Natural killer cell (primary cell): ENCODE measurements at regions not wholly inside any gene's neighbourhood (a gene's known extent, or its start where the extent isn't known, plus 50 kb on each side); places are given as distances from the start of the nearest gene placed in this dataset.
"Not testable (repeated sequence)": the region's sequence is repeated elsewhere in the genome, so short reads cannot be mapped to it uniquely, and the experiment has no call there.

Experiments
- ATAC-seq, 3 donors: fragments of 150-1000 bp in 2 of 3; fragments of 200-7000 bp in 1 of 3; cut with Tn5 transposase; 1 replicate in 1 of 3; 2 replicates in 2 of 3; pipeline ENCODE4 v1.10.0; 2021; ENCODE audit warnings: mild to moderate bottlenecking in 2 of 3, moderate library complexity in 2 of 3
- DNase-seq, 2 donors: peaks; one replicate each; pipeline versions ENCODE4 v3.0.0 to v3.0.0-alpha.2; 2013 to 2021; ENCODE audit warnings: mixed read lengths in 1 of 2
- H3K27ac ChIP-seq: one replicate; pipeline ENCODE4 v1.5.1; 2013; ENCODE audit warnings: mild to moderate bottlenecking, low read length
- H3K27me3 ChIP-seq: one replicate; pipeline ENCODE4 v1.6.1; 2013; ENCODE audit warnings: low read length; ENCODE audit not compliant: control insufficient read depth, insufficient read depth
- H3K36me3 ChIP-seq: one replicate; pipeline ENCODE4 v1.6.1; 2013; ENCODE audit warnings: low read length; ENCODE audit not compliant: control insufficient read depth, insufficient read depth
- H3K4me1 ChIP-seq: one replicate; pipeline ENCODE4 v1.6.1; 2013; ENCODE audit warnings: low read length; ENCODE audit not compliant: control insufficient read depth, insufficient read depth
- H3K4me3 ChIP-seq: one replicate; pipeline ENCODE4 v1.5.1; 2013; ENCODE audit warnings: low read length
- H3K9me3 ChIP-seq: one replicate; pipeline ENCODE4 v1.6.1; 2013; ENCODE audit warnings: low read length; ENCODE audit not compliant: control insufficient read depth, insufficient read depth
- H3K27ac Mint-ChIP-seq, 2 donors: one replicate each; pipeline ENCODE4 v1.8.0; 2022; ENCODE audit warnings: mild to moderate bottlenecking in 2 of 2, mixed read lengths in 2 of 2, moderate library complexity in 1 of 2
- H3K27me3 Mint-ChIP-seq, 2 donors: one replicate each; pipeline ENCODE4 v1.8.0; 2022; ENCODE audit warnings: low read depth in 2 of 2, mixed read lengths in 2 of 2
- H3K36me3 Mint-ChIP-seq: one replicate; pipeline ENCODE4 v1.8.0; 2022; ENCODE audit warnings: mixed read lengths
- H3K4me1 Mint-ChIP-seq, 2 donors: one replicate each; pipeline ENCODE4 v1.8.0; 2022; ENCODE audit warnings: mixed read lengths in 2 of 2
- H3K4me3 Mint-ChIP-seq: one replicate; pipeline ENCODE4 v1.8.0; 2022; ENCODE audit warnings: mild to moderate bottlenecking, moderate library complexity, mixed read lengths
- H3K9me3 Mint-ChIP-seq, 2 donors: one replicate each; pipeline ENCODE4 v1.8.0; 2022; ENCODE audit warnings: mixed read lengths in 2 of 2
- CTCF ChIP-seq: fragments of 200-600 bp; IDR thresholded peaks from one replicate; pipeline ENCODE4 v1.8.0; 2022; ENCODE audit warnings: antibody characterized with exemption
- WGBS: methylation state at CpG from one replicate; pipeline ENCODE4 v1.1.7; 2013; ENCODE audit warnings: missing lambda C conversion rate; ENCODE audit not compliant: insufficient coverage; 5-methylcytosine and 5-hydroxymethylcytosine counted together
- intact Hi-C: fragments of 100-400 bp; cut with micrococcal nuclease; formaldehyde crosslinking; loops from one replicate; pipeline ENCODE4 v1.14.2; 2022

- Mint-ChIP-seq H3K36me3 (no peaks in the 10 kb centered on the region), H3K9me3 (no peaks in the 10 kb centered on the region), H3K27me3 (peaks cover 0 to 11% of the 10 kb centered on the region in 2 donors), H3K4me3 (peak overlapping the region; percentile 70), H3K27ac (peak overlapping the region; percentile 90 to 91), H3K4me1 (peaks cover 48 to 49% of the 10 kb centered on the region in 2 donors)
- intact Hi-C loops: loop anchor here (10.0 kb wide), 3 partner anchors 89 to 229 kb away; partner anchors contain the start of gene TCEANC
- DNase-seq (peak; percentile 26 to 50), ATAC-seq (peak; percentile 81 to 91 (median 90))
- H3K27ac ChIP-seq: peak overlapping the region; percentile 81
- no peak for TF ChIP-seq CTCF
- peaks cover 43% of the 10 kb centered on the region for H3K4me1 ChIP-seq
- WGBS: 20% methylated on average over 2 of the region's 3 CpGs
- H3K4me3 ChIP-seq: no peak overlapping the region
- no peaks in the 10 kb centered on the region for H3K36me3 ChIP-seq
- no peaks in the 10 kb centered on the region for H3K9me3 ChIP-seq
- no peaks in the 10 kb centered on the region for H3K27me3 ChIP-seq
These were observed 85.6 kb upstream of the EGFL6 start for GRCh38 chrX:13483773-13484172.

DNA sequence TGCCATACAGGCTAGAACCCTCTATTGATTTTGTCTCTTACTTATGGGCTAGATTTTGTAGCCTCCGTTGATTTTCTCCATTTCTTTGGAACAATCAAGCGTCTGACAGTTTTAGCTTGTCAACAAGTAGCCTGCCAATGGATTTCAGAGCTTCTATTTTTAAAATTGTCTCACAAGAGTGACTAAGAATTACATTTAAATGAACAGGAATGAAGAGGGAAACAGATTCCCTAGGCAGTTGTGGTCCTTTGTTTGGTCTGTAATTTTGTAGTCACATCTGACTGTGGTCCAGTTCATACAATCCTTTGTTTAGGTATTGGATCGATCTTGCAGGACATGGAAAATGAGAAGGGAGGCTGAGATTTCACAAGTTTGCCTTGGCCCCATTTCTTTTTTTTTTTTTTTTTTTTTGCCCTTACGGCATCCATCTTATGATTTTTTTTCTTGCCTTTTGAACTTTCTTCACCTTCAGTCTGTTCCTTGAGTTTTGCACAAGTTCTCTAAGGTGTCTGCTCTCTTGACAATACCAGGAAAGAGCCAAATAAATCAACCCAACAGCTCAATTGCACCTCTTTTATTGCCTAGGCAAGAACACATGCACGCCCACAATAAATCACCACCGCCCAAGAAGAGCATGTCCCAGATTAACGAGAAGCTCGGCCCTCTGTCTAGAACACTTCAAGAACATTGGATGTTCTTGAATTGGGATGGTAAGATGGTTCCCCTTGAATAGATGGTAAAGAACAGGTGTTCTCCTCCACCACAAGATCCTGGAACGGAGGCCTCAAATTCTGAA, 86.5 kb upstream of the EGFL6 start:
- Histone ChIP-seq H3K4me1 (peaks cover 39% of the 10 kb centered on the region), H3K4me3 (no peak overlapping the region), H3K36me3 (no peaks in the 10 kb centered on the region), H3K27me3 (no peaks in the 10 kb centered on the region), H3K9me3 (no peaks in the 10 kb centered on the region), H3K27ac (peak overlapping the region; percentile 81)
- no peak for TF ChIP-seq CTCF
- H3K27me3 Mint-ChIP-seq: peaks cover 0 to 18% of the 10 kb centered on the region in 2 donors
- DNase-seq: no peak
- H3K9me3 Mint-ChIP-seq: no peaks in the 10 kb centered on the region
- H3K27ac Mint-ChIP-seq: peak overlapping the region; percentile 90 to 91
- 93% methylated on average over 3 of the region's 9 CpGs for WGBS
- peak overlapping the region; percentile 70 for H3K4me3 Mint-ChIP-seq
- intact Hi-C loops: loop anchor here (10.0 kb wide), 3 partner anchors 88 to 228 kb away; partner anchors contain the start of gene TCEANC
- no peaks in the 10 kb centered on the region for H3K36me3 Mint-ChIP-seq
- ATAC-seq: no peak
- peaks cover 46 to 47% of the 10 kb centered on the region in 2 donors for H3K4me1 Mint-ChIP-seq

GRCh38 chrX:13480780-13481179, 88.6 kb upstream of the EGFL6 start:
- no CpG with 5 or more reads among the region's 2 CpGs for WGBS
- not testable (repeated sequence) for H3K36me3 ChIP-seq, H3K36me3 Mint-ChIP-seq, H3K9me3 Mint-ChIP-seq, H3K27ac Mint-ChIP-seq, DNase-seq, H3K27me3 ChIP-seq, H3K4me3 Mint-ChIP-seq, ATAC-seq, H3K4me3 ChIP-seq, H3K9me3 ChIP-seq, H3K27ac ChIP-seq
- H3K27me3 Mint-ChIP-seq: peaks cover 0 to 18% of the 10 kb centered on the region in 2 donors
- peaks cover 29 to 35% of the 10 kb centered on the region in 2 donors for H3K4me1 Mint-ChIP-seq
- peaks cover 27% of the 10 kb centered on the region for H3K4me1 ChIP-seq
- intact Hi-C loops: loop anchor here (10.0 kb wide), 3 partner anchors 86 to 226 kb away; partner anchors contain the start of gene TCEANC

DNA sequence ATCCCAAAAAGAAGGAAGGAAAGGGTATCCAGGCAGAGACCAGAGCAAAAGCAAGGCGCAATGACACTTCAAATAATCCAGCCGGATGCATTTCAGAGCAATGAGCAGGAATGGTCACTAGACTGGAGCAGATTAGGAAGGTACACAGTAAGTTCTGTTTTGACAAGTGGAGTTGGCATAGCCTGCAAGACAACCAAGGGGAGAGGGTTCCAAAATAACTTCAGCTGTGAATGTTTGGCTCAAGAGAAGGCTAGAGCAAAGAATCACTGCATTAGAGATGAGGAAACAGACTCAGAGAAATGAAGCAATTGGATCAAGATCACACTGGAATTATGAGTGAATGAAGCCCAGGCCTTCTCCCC, 90.0 kb upstream of the EGFL6 start:
- no peaks in the 10 kb centered on the region for H3K9me3 Mint-ChIP-seq
- ATAC-seq: no peak

More for the DNA sequence above, 90.0 kb upstream of the EGFL6 start:
- no peak for DNase-seq
- Mint-ChIP-seq H3K4me3 (no peak overlapping the region), H3K36me3 (no peaks in the 10 kb centered on the region), H3K4me1 (peaks cover 24 to 25% of the 10 kb centered on the region in 2 donors), H3K27ac (no peak overlapping the region), H3K27me3 (peaks cover 0 to 18% of the 10 kb centered on the region in 2 donors)
- H3K4me1 ChIP-seq: peaks cover 19% of the 10 kb centered on the region
- intact Hi-C loops: no loop called here
- no peak overlapping the region for H3K27ac ChIP-seq
- 93% methylated on average over 2 of the region's 2 CpGs for WGBS
- no peak for TF ChIP-seq CTCF
- no peaks in the 10 kb centered on the region for H3K36me3 ChIP-seq
- no peaks in the 10 kb centered on the region for H3K9me3 ChIP-seq
- no peaks in the 10 kb centered on the region for H3K27me3 ChIP-seq
- no peak overlapping the region for H3K4me3 ChIP-seq
